ENCODE measurements at regions not wholly inside any gene's neighbourhood (a gene's known extent, or its start where the extent isn't known, plus 50 kb on each side); places are given as distances from the start of the nearest gene placed in this dataset.
"Not testable (repeated sequence)": the region's sequence is repeated elsewhere in the genome, so short reads cannot be mapped to it uniquely, and the experiment has no call there.

GRCh38 chr3:34675383-34676120, 877.1 kb downstream of the PDCD6IP start:
- no peaks in the 10 kb centered on the region for H3K36me3 ChIP-seq
- no peak for TF ChIP-seq POLR2A (IDR thresholded peaks at IDR 0.05)
- no peak for TF ChIP-seq CTCF (IDR thresholded peaks at IDR 0.05)
- WGBS, 4 donors = 90 to 96% (median 92%) methylated on average over 2 of the region's 2 CpGs
- no peak overlapping the region for H3K4me3 ChIP-seq
- H3K9me3 ChIP-seq = no peaks in the 10 kb centered on the region
- no peak overlapping the region for H3K27ac ChIP-seq
- peaks cover 0 to 10% (median 0%) of the 10 kb centered on the region in 12 donors for H3K4me1 ChIP-seq
- intact Hi-C loops (cut with DNase I) = loop anchor here in 1 of 10 donors (5.0 kb wide), 1 partner anchor 693 kb away; no protein-coding TSS in a partner anchor
- no peaks in the 10 kb centered on the region for H3K27me3 ChIP-seq
- DNase-seq = no peak
- ATAC-seq = no peak

GRCh38 chr3:34676436-34676835, 878.0 kb downstream of the PDCD6IP start:
- Histone ChIP-seq H3K27ac (no peak overlapping the region), H3K4me1 (peaks cover 0 to 10% (median 0%) of the 10 kb centered on the region in 12 donors), H3K36me3 (no peaks in the 10 kb centered on the region), H3K27me3 (no peaks in the 10 kb centered on the region), H3K9me3 (no peaks in the 10 kb centered on the region), H3K4me3 (no peak overlapping the region)
- ATAC-seq (no peak), DNase-seq (no peak)
- TF ChIP-seq CTCF (IDR thresholded peaks at IDR 0.05) (no peak), POLR2A (IDR thresholded peaks at IDR 0.05) (no peak)
- 48 to 60% (median 57%) methylated on average over 3 of the region's 3 CpGs for WGBS, 4 donors
- intact Hi-C loops (cut with DNase I) = loop anchor here in 1 of 10 donors (5.0 kb wide), 1 partner anchor 694 kb away; no protein-coding TSS in a partner anchor

- intact Hi-C loops (cut with DNase I) = loop anchor here in 1 of 10 donors (5.0 kb wide), 1 partner anchor 696 kb away; no protein-coding TSS in a partner anchor
- no peak for ATAC-seq
- H3K36me3 ChIP-seq = no peaks in the 10 kb centered on the region
Observed at GRCh38 chr3:34678575-34678974, 880.1 kb downstream of the PDCD6IP start.

GRCh38 chr3:34679055-34679454, 880.6 kb downstream of the PDCD6IP start:
- peaks cover 0 to 10% (median 0%) of the 10 kb centered on the region in 12 donors for H3K4me1 ChIP-seq
- intact Hi-C loops (cut with DNase I) = loop anchor here in 1 of 10 donors (5.0 kb wide), 1 partner anchor 697 kb away; no protein-coding TSS in a partner anchor
- not testable (repeated sequence) for H3K4me3 ChIP-seq, H3K9me3 ChIP-seq, ATAC-seq, H3K27ac ChIP-seq, H3K27me3 ChIP-seq, H3K36me3 ChIP-seq, DNase-seq
- 70 to 86% (median 78%) methylated on average over 1 of the region's 1 CpG for WGBS, 4 donors

More at GRCh38 chr3:34678575-34678974, 880.1 kb downstream of the PDCD6IP start:
- peaks cover 0 to 10% (median 0%) of the 10 kb centered on the region in 12 donors for H3K4me1 ChIP-seq
- no peak overlapping the region for H3K27ac ChIP-seq
- no peak for TF ChIP-seq CTCF (IDR thresholded peaks at IDR 0.05)
- no peak for TF ChIP-seq POLR2A (IDR thresholded peaks at IDR 0.05)
- H3K4me3 ChIP-seq = no peak overlapping the region
- no peak for DNase-seq
- no peaks in the 10 kb centered on the region for H3K9me3 ChIP-seq
- H3K27me3 ChIP-seq = no peaks in the 10 kb centered on the region
